ENCODE measurements at regions not wholly inside any gene's neighbourhood (a gene's known extent, or its start where the extent isn't known, plus 50 kb on each side); places are given as distances from the start of the nearest gene placed in this dataset.

DNA sequence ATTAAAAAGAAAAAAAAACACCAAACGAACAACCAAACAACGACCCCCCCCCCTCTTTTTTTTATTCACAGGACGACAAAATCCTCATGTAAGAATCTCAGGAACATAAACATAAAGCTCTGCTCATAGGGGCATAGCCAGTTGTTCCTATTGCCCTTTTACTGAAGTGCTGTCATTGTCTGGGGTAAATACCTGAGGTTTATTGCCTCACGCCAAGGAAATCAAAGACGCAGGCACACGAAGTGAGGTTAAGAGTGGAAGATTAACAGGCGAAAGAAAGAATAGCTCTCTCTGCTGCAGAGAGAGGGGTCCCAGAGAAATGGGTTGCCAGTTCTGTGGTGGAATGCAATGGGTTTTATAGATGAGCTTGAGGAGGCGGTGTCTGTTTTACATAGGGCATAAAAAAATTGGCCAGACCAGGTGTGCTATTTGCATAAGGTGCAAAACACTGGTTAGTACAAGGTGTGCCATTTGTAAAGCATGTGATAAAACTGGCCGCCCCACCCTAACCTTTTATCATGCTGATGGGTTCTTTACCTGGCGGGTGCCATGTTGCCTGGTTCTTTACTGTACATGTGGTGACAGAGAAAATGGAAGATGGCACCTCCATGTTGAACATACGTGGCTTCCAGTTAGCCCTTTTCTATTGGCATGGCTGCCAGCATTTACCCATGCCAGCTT is 257.6 kb upstream of the ZPLD1 start:
- TF ChIP-seq, protein P1, sequence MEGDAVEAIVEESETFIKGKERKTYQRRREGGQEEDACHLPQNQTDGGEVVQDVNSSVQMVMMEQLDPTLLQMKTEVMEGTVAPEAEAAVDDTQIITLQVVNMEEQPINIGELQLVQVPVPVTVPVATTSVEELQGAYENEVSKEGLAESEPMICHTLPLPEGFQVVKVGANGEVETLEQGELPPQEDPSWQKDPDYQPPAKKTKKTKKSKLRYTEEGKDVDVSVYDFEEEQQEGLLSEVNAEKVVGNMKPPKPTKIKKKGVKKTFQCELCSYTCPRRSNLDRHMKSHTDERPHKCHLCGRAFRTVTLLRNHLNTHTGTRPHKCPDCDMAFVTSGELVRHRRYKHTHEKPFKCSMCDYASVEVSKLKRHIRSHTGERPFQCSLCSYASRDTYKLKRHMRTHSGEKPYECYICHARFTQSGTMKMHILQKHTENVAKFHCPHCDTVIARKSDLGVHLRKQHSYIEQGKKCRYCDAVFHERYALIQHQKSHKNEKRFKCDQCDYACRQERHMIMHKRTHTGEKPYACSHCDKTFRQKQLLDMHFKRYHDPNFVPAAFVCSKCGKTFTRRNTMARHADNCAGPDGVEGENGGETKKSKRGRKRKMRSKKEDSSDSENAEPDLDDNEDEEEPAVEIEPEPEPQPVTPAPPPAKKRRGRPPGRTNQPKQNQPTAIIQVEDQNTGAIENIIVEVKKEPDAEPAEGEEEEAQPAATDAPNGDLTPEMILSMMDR (conservative IDR thresholded peaks at IDR 0.05 in 1 of 2, IDR thresholded peaks at IDR 0.05 in 1 of 2; ENCODE audit: low read depth in 1 of 2, low read length in 2 of 2): no peak
- TF ChIP-seq EZH2 (IDR thresholded peaks at IDR 0.05; ENCODE audit: low read length, missing control alignments): no peak

All from fibroblast of lung (primary cell).